MCF 10A (cell line): ENCODE measurements at regions not wholly inside any gene's neighbourhood (a gene's known extent, or its start where the extent isn't known, plus 50 kb on each side); places are given as distances from the start of the nearest gene placed in this dataset.
A peak's percentile ranks its signal among the peaks of the same experiment; 100 is the strongest.
"Not testable (repeated sequence)": the region's sequence is repeated elsewhere in the genome, so short reads cannot be mapped to it uniquely, and the experiment has no call there.

ENCODE experiments used
- BruUV-seq: library from RNA; stranded (reverse); fragments of 400-500 nt; replicated peaks from 2 replicates; lab custom pipeline; 2021; lab: Mats Ljungman, UMichigan
- CTCF ChIA-PET: fragments of 300-600 bp; sonication (Branson Sonifier 250); formaldehyde crosslinking; extraction: SDS; loops from one replicate; lab custom pipeline; 2021; ENCODE audit warnings: antibody characterized with exemption, inconsistent platforms; lab: Yijun Ruan, JAX
- POLR2A ChIA-PET: fragments of 300-600, 350-650 bp; sonication (Branson Sonifier 250); formaldehyde crosslinking; extraction: SDS; loops from one replicate; lab custom pipeline; 2020; ENCODE audit warnings: antibody characterized with exemption, inconsistent platforms; lab: Yijun Ruan, JAX
- DNase-seq: peaks from one replicate; pipeline ENCODE4 v3.0.0-alpha.2; 2018; ENCODE audit not compliant: unreplicated experiment
- H3K27ac Mint-ChIP-seq: one replicate; pipeline ENCODE4 v1.8.0; 2022; ENCODE audit warnings: mild to moderate bottlenecking, low read depth, mixed read lengths; ENCODE audit not compliant: unreplicated experiment
- H3K27me3 Mint-ChIP-seq: one replicate; pipeline ENCODE4 v1.8.0; 2022; ENCODE audit warnings: mixed read lengths; ENCODE audit not compliant: insufficient read depth, unreplicated experiment
- H3K36me3 Mint-ChIP-seq: one replicate; pipeline ENCODE4 v1.8.0; 2022; ENCODE audit warnings: mild to moderate bottlenecking, moderate library complexity, mixed read lengths; ENCODE audit not compliant: insufficient read depth, unreplicated experiment
- H3K4me1 Mint-ChIP-seq: one replicate; pipeline ENCODE4 v1.8.0; 2022; ENCODE audit warnings: mixed read lengths; ENCODE audit not compliant: insufficient read depth, unreplicated experiment
- H3K4me3 Mint-ChIP-seq: one replicate; pipeline ENCODE4 v1.8.0; 2022; ENCODE audit warnings: mild to moderate bottlenecking, moderate library complexity, mixed read lengths; ENCODE audit not compliant: unreplicated experiment
- H3K9me3 Mint-ChIP-seq: one replicate; pipeline ENCODE4 v1.8.0; 2022; ENCODE audit warnings: mixed read lengths; ENCODE audit not compliant: unreplicated experiment
- intact Hi-C: fragments of 100-400 bp; cut with micrococcal nuclease; formaldehyde crosslinking; loops from 2 replicates; pipeline ENCODE4 v1.14.1; 2022
- TF ChIP-seq, protein P1 (sequence below): fragments of 200-600 bp; IDR thresholded peaks from one replicate; pipeline ENCODE4 v1.8.0; 2022; ENCODE audit warnings: antibody characterized with exemption, mild to moderate bottlenecking; ENCODE audit not compliant: unreplicated experiment

DNA sequence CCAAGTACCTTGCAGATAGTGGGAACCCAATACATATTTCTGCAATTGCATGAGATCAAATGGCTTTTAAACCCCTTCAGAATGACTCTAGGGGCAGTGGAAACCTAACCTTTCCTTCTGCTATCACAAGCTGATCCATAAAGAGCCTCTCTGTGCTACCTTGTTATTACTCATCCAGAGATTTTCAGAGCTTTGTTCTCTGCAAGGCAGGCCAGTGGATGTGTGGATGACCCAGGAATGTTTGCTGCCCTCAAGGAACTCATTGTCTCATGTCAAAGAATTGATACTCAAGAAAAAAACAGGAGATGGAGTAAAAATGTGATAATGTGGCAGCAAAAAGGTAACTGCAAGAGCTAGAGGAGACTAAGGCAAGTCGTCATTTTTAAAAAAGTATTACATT is 164.1 kb downstream of the HMHB1 start:
- BruUV-seq, result no TSS peak
- CTCF ChIA-PET, result interaction anchor here (0.6 to 1.2 kb wide), 7 partner anchors 8 to 977 kb away, joined by 3 to 4 read pairs (median 3); no protein-coding TSS in a partner anchor
- intact Hi-C loops, result no loop called here
- H3K4me3 Mint-ChIP-seq, result no peak overlapping the region
- H3K27me3 Mint-ChIP-seq, result no peaks in the 10 kb centered on the region
- POLR2A ChIA-PET, result interaction anchor here (0.5 to 2.3 kb wide), 4 partner anchors 10 to 1916 kb away, joined by 3 to 5 read pairs (median 3); no protein-coding TSS in a partner anchor
- TF ChIP-seq, protein P1, sequence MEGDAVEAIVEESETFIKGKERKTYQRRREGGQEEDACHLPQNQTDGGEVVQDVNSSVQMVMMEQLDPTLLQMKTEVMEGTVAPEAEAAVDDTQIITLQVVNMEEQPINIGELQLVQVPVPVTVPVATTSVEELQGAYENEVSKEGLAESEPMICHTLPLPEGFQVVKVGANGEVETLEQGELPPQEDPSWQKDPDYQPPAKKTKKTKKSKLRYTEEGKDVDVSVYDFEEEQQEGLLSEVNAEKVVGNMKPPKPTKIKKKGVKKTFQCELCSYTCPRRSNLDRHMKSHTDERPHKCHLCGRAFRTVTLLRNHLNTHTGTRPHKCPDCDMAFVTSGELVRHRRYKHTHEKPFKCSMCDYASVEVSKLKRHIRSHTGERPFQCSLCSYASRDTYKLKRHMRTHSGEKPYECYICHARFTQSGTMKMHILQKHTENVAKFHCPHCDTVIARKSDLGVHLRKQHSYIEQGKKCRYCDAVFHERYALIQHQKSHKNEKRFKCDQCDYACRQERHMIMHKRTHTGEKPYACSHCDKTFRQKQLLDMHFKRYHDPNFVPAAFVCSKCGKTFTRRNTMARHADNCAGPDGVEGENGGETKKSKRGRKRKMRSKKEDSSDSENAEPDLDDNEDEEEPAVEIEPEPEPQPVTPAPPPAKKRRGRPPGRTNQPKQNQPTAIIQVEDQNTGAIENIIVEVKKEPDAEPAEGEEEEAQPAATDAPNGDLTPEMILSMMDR, result no peak
- no peaks in the 10 kb centered on the region for H3K36me3 Mint-ChIP-seq
- peaks cover 6% of the 10 kb centered on the region for H3K9me3 Mint-ChIP-seq
- H3K4me1 Mint-ChIP-seq, result peaks cover 26% of the 10 kb centered on the region
- no peak for DNase-seq
- H3K27ac Mint-ChIP-seq, result no peak overlapping the region

DNA sequence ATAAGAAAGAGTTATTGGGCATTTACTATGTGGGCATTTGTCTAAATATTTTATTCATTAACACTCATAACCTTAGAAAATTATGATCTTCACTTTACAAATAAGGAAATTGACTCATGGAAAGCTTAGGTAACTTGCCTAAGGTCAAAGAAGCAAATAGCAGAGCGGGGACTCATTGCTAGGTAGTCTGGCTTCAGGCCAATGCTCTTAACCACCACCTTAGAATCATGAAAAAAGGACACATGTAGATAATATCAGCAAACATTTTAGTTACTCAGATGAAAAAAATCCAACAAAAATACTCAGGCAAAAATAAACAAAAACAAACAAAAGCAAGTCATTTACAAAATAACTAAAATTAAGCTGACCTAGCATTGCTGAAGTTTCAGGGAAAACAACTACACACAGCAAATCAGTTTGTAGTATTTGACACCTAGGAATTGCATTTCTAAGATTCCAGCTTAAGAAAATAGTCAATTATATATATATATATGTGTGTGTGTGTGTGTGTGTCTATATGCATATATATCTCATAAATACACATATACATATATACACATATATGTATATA is 166.0 kb downstream of the HMHB1 start:
- peak; percentile 91 for DNase-seq
- CTCF ChIA-PET, result interaction anchor here (0.6 to 3.0 kb wide), 11 partner anchors 9 to 470 kb away, joined by 3 to 17 read pairs (median 3); no protein-coding TSS in a partner anchor

DNA sequence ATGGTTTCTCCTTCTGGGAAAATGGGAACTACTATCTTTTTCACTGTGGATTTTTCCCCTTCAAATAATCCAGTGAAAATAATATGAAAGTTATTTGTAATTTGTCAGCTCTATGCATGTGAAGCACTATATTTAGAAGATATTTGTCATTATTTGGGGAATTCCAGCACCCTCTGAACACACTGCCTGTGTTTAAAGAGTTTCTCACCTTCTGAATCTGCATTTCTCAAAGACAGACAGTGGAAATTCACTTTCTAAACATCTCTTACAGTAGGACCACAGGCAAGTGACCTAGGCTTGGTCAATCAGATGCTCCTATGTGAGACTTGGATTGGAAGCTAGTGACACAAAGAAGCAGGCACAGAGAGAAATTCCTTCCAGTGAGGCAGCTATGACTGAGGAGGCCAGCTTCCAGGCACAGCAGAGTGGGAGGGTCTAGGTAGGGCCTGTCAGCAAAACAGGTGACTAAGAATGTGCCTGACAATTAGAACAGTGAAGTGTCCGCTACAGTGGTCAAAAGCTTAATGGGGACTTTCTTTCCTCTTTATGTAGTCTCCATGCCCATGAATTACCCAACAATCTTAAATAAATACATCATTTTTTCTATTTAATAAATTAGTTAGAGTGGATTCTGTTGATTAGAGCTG is 167.2 kb downstream of the HMHB1 start:
- H3K36me3 Mint-ChIP-seq, result no peaks in the 10 kb centered on the region
- ChIA-PET POLR2A (interaction anchor here (0.6 to 3.1 kb wide), 9 partner anchors 11 to 452 kb away, joined by 3 to 18 read pairs (median 3); no protein-coding TSS in a partner anchor), CTCF (interaction anchor here (0.5 to 3.0 kb wide), 11 partner anchors 10 to 521 kb away, joined by 3 to 17 read pairs (median 3); no protein-coding TSS in a partner anchor)
- BruUV-seq, result no TSS peak
- DNase-seq, result no peak
- peaks cover 20% of the 10 kb centered on the region for H3K4me1 Mint-ChIP-seq
- TF ChIP-seq, protein P1, result no peak
- H3K27ac Mint-ChIP-seq, result peak overlapping the region; percentile 61
- H3K9me3 Mint-ChIP-seq, result peaks cover 9% of the 10 kb centered on the region
- intact Hi-C loops, result no loop called here
- no peak overlapping the region for H3K4me3 Mint-ChIP-seq
- H3K27me3 Mint-ChIP-seq, result no peaks in the 10 kb centered on the region

More for the DNA sequence above, 166.0 kb downstream of the HMHB1 start:
- BruUV-seq, result no TSS peak
- TF ChIP-seq, protein P1, result no peak
- Mint-ChIP-seq H3K4me3 (no peak overlapping the region), H3K4me1 (peaks cover 26% of the 10 kb centered on the region), H3K27ac (peak overlapping the region; percentile 22), H3K27me3 (no peaks in the 10 kb centered on the region), H3K36me3 (no peaks in the 10 kb centered on the region), H3K9me3 (peaks cover 9% of the 10 kb centered on the region)
- POLR2A ChIA-PET, result interaction anchor here (0.6 to 3.1 kb wide), 11 partner anchors 8 to 1750 kb away, joined by 3 to 18 read pairs (median 4); no protein-coding TSS in a partner anchor
- intact Hi-C loops, result no loop called here

DNA sequence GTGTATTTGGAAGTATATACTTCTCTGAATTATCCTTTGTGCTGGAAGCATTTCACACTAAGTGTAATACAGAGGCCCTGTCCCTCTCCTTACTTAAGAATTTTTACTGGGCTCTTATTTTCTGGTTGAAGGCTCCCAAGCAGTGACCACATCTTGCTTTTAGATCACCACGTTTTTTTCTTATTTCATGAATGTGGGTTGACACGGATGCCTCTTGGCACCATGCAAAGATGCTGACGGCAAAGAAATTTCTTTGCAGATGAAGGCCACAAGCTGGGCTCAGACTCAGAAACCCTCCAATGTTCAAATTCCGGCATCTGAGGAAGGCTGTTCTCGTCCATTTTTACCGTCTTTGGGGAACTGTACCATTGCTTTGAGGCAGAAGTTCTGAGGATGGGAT is 168.5 kb downstream of the HMHB1 start:
- H3K36me3 Mint-ChIP-seq, result no peaks in the 10 kb centered on the region
- CTCF ChIA-PET, result interaction anchor here (1.0 to 3.0 kb wide), 4 partner anchors 11 to 1091 kb away, joined by 3 to 17 read pairs (median 4); no protein-coding TSS in a partner anchor
- no peaks in the 10 kb centered on the region for H3K27me3 Mint-ChIP-seq
- no peak overlapping the region for H3K4me3 Mint-ChIP-seq
- TF ChIP-seq, protein P1, result no peak
- H3K9me3 Mint-ChIP-seq, result peaks cover 9% of the 10 kb centered on the region
- peaks cover 32% of the 10 kb centered on the region for H3K4me1 Mint-ChIP-seq
- H3K27ac Mint-ChIP-seq, result no peak overlapping the region
- intact Hi-C loops, result no loop called here
- no TSS peak for BruUV-seq
- no peak for DNase-seq
- POLR2A ChIA-PET, result no interaction called here

DNA sequence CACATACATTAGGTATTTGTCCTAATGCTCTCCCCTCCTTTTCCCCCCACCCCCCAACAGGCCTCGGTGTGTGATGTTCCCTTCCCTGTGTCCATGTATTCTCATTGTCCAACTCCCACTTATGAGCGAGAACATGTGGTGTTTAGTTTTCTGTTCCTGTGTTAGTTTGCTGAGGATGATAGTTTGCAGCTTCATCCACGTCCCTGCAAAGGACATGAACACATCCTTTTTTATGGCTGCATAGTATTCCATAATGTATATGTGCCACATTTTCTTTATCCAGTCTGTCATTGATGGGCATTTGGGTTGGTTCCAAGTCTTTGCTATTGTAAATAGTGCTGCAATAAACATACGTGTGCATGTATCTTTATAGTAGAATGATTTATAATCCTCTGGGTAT is 171.0 kb downstream of the HMHB1 start:
- BruUV-seq, H3K36me3 Mint-ChIP-seq, H3K27ac Mint-ChIP-seq, DNase-seq, H3K9me3 Mint-ChIP-seq, H3K4me3 Mint-ChIP-seq, H3K27me3 Mint-ChIP-seq, intact Hi-C loops: not testable (repeated sequence)
- ChIA-PET POLR2A (interaction anchor here (1.2 kb wide), 1 partner anchor 14 kb away, joined by 3 read pairs; no protein-coding TSS in a partner anchor), CTCF (interaction anchor here (1.1 kb wide), 1 partner anchor 12 kb away, joined by 3 read pairs; no protein-coding TSS in a partner anchor)
- peaks cover 41% of the 10 kb centered on the region for H3K4me1 Mint-ChIP-seq
